ENCODE measurements at regions not wholly inside any gene's neighbourhood (a gene's known extent, or its start where the extent isn't known, plus 50 kb on each side); places are given as distances from the start of the nearest gene placed in this dataset.

DNA sequence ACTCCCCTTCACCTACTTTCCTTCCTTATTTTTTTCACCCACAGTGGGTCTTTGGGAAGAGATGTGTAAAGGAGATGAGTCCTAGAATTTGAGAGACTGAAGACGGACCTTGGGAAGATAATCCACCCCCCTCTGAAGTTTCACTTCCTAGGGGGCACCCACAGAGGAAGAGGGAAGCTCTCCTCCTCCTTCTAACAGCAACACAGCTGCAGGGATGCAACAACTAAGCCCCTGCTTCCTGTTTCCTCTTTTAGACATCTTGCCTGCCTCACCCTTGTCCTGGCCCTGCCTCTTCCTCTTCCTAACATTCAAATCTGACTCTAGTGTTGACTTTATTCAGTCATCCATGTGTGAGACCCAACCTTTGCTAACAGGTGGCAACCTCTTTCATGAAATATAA is 424.6 kb downstream of the BUD13 start (continued):
- no peak for TF ChIP-seq ZNF462 (CRISPR knock-in tag; IDR thresholded peaks at IDR 0.05)
- no peak for TF ChIP-seq NANOG (IDR thresholded peaks at IDR 0.05; ENCODE audit: borderline replicate concordance)
- TF ChIP-seq EZH2 (IDR thresholded peaks at IDR 0.05; ENCODE audit: low read depth, unreplicated experiment): no peak
- TF ChIP-seq CREB1 (CRISPR knock-in tag; IDR thresholded peaks at IDR 0.05; ENCODE audit: low read depth): no peak
- TF ChIP-seq, protein P1, sequence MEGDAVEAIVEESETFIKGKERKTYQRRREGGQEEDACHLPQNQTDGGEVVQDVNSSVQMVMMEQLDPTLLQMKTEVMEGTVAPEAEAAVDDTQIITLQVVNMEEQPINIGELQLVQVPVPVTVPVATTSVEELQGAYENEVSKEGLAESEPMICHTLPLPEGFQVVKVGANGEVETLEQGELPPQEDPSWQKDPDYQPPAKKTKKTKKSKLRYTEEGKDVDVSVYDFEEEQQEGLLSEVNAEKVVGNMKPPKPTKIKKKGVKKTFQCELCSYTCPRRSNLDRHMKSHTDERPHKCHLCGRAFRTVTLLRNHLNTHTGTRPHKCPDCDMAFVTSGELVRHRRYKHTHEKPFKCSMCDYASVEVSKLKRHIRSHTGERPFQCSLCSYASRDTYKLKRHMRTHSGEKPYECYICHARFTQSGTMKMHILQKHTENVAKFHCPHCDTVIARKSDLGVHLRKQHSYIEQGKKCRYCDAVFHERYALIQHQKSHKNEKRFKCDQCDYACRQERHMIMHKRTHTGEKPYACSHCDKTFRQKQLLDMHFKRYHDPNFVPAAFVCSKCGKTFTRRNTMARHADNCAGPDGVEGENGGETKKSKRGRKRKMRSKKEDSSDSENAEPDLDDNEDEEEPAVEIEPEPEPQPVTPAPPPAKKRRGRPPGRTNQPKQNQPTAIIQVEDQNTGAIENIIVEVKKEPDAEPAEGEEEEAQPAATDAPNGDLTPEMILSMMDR (conservative IDR thresholded peaks at IDR 0.05; ENCODE audit: low read depth in 2 of 2): no peak
- TF ChIP-seq POLR2AphosphoS5 (IDR thresholded peaks at IDR 0.05; ENCODE audit: low read depth): no peak

DNA sequence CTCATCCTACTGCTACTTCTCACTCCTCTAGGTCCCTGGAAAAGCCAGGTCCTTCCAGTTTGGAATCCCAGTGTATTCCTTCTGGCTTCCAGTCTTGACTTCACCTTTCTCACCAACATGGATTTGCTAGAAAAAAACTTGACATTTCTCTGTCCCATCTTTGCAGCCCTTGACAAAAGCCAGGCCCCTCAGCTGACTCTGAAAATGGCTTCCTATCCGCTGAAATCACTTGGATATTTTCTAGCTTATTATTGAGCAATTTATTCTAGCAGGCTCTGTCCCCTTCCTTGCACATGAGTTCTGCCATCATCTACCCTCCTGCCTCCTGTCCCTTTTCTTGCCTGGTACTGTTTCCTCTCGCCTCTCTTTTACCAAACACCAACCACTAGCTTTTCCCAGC is 427.2 kb downstream of the BUD13 start:
- H3K36me3 ChIP-seq (ENCODE audit: insufficient read depth): no peaks in the 10 kb centered on the region
- H3K79me2 ChIP-seq (replicated peaks; ENCODE audit: insufficient read depth): no peaks in the 10 kb centered on the region
- H3K27ac Mint-ChIP-seq: no peak overlapping the region
- DNase-seq (ENCODE audit: low spot score): no peak
- peaks cover 4% of the 10 kb centered on the region; the same call in 1 of the 2 replicates for H3K9me2 ChIP-seq (ENCODE audit: insufficient read depth)
- H3K4me3 Mint-ChIP-seq: no peak overlapping the region
- TF ChIP-seq, protein P2, sequence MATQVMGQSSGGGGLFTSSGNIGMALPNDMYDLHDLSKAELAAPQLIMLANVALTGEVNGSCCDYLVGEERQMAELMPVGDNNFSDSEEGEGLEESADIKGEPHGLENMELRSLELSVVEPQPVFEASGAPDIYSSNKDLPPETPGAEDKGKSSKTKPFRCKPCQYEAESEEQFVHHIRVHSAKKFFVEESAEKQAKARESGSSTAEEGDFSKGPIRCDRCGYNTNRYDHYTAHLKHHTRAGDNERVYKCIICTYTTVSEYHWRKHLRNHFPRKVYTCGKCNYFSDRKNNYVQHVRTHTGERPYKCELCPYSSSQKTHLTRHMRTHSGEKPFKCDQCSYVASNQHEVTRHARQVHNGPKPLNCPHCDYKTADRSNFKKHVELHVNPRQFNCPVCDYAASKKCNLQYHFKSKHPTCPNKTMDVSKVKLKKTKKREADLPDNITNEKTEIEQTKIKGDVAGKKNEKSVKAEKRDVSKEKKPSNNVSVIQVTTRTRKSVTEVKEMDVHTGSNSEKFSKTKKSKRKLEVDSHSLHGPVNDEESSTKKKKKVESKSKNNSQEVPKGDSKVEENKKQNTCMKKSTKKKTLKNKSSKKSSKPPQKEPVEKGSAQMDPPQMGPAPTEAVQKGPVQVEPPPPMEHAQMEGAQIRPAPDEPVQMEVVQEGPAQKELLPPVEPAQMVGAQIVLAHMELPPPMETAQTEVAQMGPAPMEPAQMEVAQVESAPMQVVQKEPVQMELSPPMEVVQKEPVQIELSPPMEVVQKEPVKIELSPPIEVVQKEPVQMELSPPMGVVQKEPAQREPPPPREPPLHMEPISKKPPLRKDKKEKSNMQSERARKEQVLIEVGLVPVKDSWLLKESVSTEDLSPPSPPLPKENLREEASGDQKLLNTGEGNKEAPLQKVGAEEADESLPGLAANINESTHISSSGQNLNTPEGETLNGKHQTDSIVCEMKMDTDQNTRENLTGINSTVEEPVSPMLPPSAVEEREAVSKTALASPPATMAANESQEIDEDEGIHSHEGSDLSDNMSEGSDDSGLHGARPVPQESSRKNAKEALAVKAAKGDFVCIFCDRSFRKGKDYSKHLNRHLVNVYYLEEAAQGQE (IDR thresholded peaks at IDR 0.05; ENCODE audit: unreplicated experiment): no peak
- TF ChIP-seq, protein P1 (conservative IDR thresholded peaks at IDR 0.05; ENCODE audit: low read depth in 2 of 2): no peak
- no peak for TF ChIP-seq ZNF114 (CRISPR knock-in tag; IDR thresholded peaks at IDR 0.05)
- H3F3A ChIP-seq (replicated peaks; ENCODE audit: low read depth): no peaks in the 10 kb centered on the region
- no peaks in the 10 kb centered on the region for H4K20me1 ChIP-seq (replicated peaks; ENCODE audit: insufficient read depth)
- peaks cover 22% of the 10 kb centered on the region for H3K36me3 Mint-ChIP-seq (ENCODE audit: low read depth)
- no peak overlapping the region for H3K4me2 ChIP-seq
- H3K27me3 Mint-ChIP-seq (ENCODE audit: insufficient read depth, low read depth, poor library complexity): peaks cover 5% of the 10 kb centered on the region
- ATAC-seq: no peak
- no peak overlapping the region for H3K4me3 ChIP-seq
- H2AFZ ChIP-seq: no peak overlapping the region
- peaks cover 25% of the 10 kb centered on the region for H3K9me3 Mint-ChIP-seq
- H3K4me1 ChIP-seq (ENCODE audit: insufficient read depth): no peaks in the 10 kb centered on the region
- H3K27ac ChIP-seq (ENCODE audit: low read depth): no peak overlapping the region
- no peaks in the 10 kb centered on the region for H3K27me3 ChIP-seq (ENCODE audit: insufficient read depth)
- H3K4me1 Mint-ChIP-seq: no peaks in the 10 kb centered on the region; the same call in 2 of the 3 replicates
